ENCODE measurements at regions not wholly inside any gene's neighbourhood (a gene's known extent, or its start where the extent isn't known, plus 50 kb on each side); places are given as distances from the start of the nearest gene placed in this dataset.

- H3K36me3 Mint-ChIP-seq (ENCODE audit: unreplicated experiment): no peaks in the 10 kb centered on the region
- peaks cover 19% of the 10 kb centered on the region for H3K9me3 Mint-ChIP-seq (ENCODE audit: unreplicated experiment)
- no peak overlapping the region for H3K4me3 Mint-ChIP-seq (ENCODE audit: unreplicated experiment)
- H3K4me1 Mint-ChIP-seq (ENCODE audit: unreplicated experiment): no peaks in the 10 kb centered on the region
- no peak overlapping the region for H3K27ac Mint-ChIP-seq (ENCODE audit: unreplicated experiment)
- no peaks in the 10 kb centered on the region for H3K27me3 Mint-ChIP-seq (ENCODE audit: unreplicated experiment)
- TF ChIP-seq, protein P1, sequence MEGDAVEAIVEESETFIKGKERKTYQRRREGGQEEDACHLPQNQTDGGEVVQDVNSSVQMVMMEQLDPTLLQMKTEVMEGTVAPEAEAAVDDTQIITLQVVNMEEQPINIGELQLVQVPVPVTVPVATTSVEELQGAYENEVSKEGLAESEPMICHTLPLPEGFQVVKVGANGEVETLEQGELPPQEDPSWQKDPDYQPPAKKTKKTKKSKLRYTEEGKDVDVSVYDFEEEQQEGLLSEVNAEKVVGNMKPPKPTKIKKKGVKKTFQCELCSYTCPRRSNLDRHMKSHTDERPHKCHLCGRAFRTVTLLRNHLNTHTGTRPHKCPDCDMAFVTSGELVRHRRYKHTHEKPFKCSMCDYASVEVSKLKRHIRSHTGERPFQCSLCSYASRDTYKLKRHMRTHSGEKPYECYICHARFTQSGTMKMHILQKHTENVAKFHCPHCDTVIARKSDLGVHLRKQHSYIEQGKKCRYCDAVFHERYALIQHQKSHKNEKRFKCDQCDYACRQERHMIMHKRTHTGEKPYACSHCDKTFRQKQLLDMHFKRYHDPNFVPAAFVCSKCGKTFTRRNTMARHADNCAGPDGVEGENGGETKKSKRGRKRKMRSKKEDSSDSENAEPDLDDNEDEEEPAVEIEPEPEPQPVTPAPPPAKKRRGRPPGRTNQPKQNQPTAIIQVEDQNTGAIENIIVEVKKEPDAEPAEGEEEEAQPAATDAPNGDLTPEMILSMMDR (IDR thresholded peaks at IDR 0.05): no peak
- no peak for DNase-seq (ENCODE audit: extremely low spot score, unreplicated experiment)
Observed at GRCh38 chr14:105929327-105930081, 403.1 kb downstream of the TMEM121 start.

- DNase-seq (ENCODE audit: extremely low spot score, unreplicated experiment): no peak
- peaks cover 21% of the 10 kb centered on the region for H3K9me3 Mint-ChIP-seq (ENCODE audit: unreplicated experiment)
- H3K27ac Mint-ChIP-seq (ENCODE audit: unreplicated experiment): no peak overlapping the region
- TF ChIP-seq, protein P1 (IDR thresholded peaks at IDR 0.05): no peak
- H3K4me3 Mint-ChIP-seq (ENCODE audit: unreplicated experiment): no peak overlapping the region
- no peaks in the 10 kb centered on the region for H3K4me1 Mint-ChIP-seq (ENCODE audit: unreplicated experiment)
- no peaks in the 10 kb centered on the region for H3K36me3 Mint-ChIP-seq (ENCODE audit: unreplicated experiment)
- no peaks in the 10 kb centered on the region for H3K27me3 Mint-ChIP-seq (ENCODE audit: unreplicated experiment)
Observed at GRCh38 chr14:105930572-105930971, 404.2 kb downstream of the TMEM121 start.

DNA sequence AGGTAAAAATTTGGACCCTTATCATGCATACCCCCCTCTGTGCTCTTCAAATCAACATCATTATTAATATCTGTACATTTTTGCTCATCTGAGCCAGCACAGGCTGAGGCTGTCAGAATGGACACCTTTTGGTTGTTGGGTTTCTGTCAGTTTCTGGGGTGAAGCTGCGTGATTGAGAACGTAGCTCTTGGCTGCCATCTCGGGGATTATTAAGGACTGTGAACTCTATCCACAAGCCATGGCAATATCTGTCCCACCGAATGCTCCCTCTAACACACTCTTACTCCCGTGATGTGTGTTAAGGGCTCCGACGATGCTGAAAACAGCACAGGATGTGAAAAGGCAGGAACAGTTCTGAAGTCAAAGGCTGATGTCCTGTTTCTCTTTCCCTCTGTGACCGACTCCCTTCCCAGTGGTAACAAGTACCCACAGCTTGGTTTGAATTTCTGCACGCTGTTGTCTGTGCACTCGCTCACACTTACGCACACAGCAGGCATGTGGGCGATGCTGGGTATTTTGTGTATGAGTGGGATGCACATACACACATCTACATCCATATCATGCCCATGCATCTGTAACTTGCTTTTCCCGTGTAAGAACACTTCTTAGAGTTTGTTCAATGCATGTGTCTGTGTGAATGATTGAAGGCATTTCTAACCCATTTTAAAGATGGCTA, 405.6 kb downstream of the TMEM121 start:
- H3K4me1 Mint-ChIP-seq (ENCODE audit: unreplicated experiment): no peaks in the 10 kb centered on the region
- H3K27ac Mint-ChIP-seq (ENCODE audit: unreplicated experiment): no peak overlapping the region
- H3K9me3 Mint-ChIP-seq (ENCODE audit: unreplicated experiment): peaks cover 30% of the 10 kb centered on the region
- DNase-seq (ENCODE audit: extremely low spot score, unreplicated experiment): no peak
- no peaks in the 10 kb centered on the region for H3K27me3 Mint-ChIP-seq (ENCODE audit: unreplicated experiment)
- H3K36me3 Mint-ChIP-seq (ENCODE audit: unreplicated experiment): no peaks in the 10 kb centered on the region
- no peak overlapping the region for H3K4me3 Mint-ChIP-seq (ENCODE audit: unreplicated experiment)
- TF ChIP-seq, protein P1 (IDR thresholded peaks at IDR 0.05): no peak

DNA sequence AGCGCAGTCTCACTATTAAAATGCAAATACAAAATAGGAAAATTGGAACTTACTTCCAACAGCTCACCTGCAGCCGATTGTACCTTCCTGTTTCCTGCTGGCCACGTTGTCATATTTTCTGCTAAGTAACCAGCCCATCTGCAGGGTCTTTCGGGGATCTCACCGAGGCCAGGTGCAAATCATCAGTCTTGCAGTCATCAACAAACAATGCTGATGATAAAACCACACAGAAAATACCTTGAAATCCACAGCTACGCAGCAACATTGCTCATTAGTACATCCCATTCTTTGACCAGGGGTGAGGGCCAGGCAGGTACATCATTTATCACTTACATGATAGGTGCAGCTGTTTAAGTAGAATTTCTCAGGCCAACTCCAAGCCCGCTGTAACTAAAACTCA, 406.9 kb downstream of the TMEM121 start:
- no peaks in the 10 kb centered on the region for H3K4me1 Mint-ChIP-seq (ENCODE audit: unreplicated experiment)
- no peak overlapping the region for H3K4me3 Mint-ChIP-seq (ENCODE audit: unreplicated experiment)
- peaks cover 33% of the 10 kb centered on the region for H3K9me3 Mint-ChIP-seq (ENCODE audit: unreplicated experiment)
- H3K27ac Mint-ChIP-seq (ENCODE audit: unreplicated experiment): no peak overlapping the region
- H3K27me3 Mint-ChIP-seq (ENCODE audit: unreplicated experiment): no peaks in the 10 kb centered on the region
- H3K36me3 Mint-ChIP-seq (ENCODE audit: unreplicated experiment): no peaks in the 10 kb centered on the region
- TF ChIP-seq, protein P1 (IDR thresholded peaks at IDR 0.05): no peak
- no peak for DNase-seq (ENCODE audit: extremely low spot score, unreplicated experiment)

DNA sequence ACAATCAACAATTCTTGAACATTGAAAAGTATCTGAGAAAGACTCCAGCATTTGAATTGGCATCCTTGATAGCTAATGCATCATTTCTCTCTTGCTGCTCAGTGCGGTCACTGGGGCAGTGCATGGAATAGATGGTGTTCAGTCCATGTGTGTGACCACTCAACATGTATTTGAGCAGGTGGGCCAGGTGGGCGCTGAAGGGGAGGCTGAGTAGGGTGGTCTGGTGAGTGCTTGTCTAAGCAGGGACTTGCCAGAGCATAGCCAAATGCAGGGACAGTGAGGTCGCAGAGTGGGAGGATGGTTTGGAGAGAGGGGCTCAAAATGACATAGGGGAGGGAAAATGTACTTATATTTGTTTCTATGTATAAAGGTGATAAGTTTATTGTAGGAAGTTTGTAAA, 409.0 kb downstream of the TMEM121 start:
- TF ChIP-seq, protein P1 (IDR thresholded peaks at IDR 0.05): no peak
- Mint-ChIP-seq H3K9me3 (ENCODE audit: unreplicated experiment) (peaks cover 42% of the 10 kb centered on the region), H3K4me1 (ENCODE audit: unreplicated experiment) (no peaks in the 10 kb centered on the region)

More for the DNA sequence above, 409.0 kb downstream of the TMEM121 start:
- H3K27me3 Mint-ChIP-seq (ENCODE audit: unreplicated experiment): no peaks in the 10 kb centered on the region
- H3K36me3 Mint-ChIP-seq (ENCODE audit: unreplicated experiment): no peaks in the 10 kb centered on the region
- no peak overlapping the region for H3K4me3 Mint-ChIP-seq (ENCODE audit: unreplicated experiment)
- DNase-seq (ENCODE audit: extremely low spot score, unreplicated experiment): no peak
- no peak overlapping the region for H3K27ac Mint-ChIP-seq (ENCODE audit: unreplicated experiment)

Measured in osteocyte (in vitro differentiated cells).